HepG2 (cell line): ENCODE measurements at regions not wholly inside any gene's neighbourhood (a gene's known extent, or its start where the extent isn't known, plus 50 kb on each side); places are given as distances from the start of the nearest gene placed in this dataset.

Source experiments
- CTCF ChIP-seq: sonication (generic); formaldehyde crosslinking; IDR thresholded peaks from 2 replicates; pipeline ENCODE4 v1.5.0; 2020; ENCODE audit warnings: mild to moderate bottlenecking, missing genetic modification reagents, moderate library complexity
- EZH2 ChIP-seq: conservative IDR thresholded peaks from 2 replicates; pipeline ENCODE4 v1.6.1; 2012; ENCODE audit warnings: mild to moderate bottlenecking, low read depth, low read length, moderate library complexity
- MAX ChIP-seq: IDR thresholded peaks from 2 replicates; pipeline ENCODE4 v1.6.1; 2012; ENCODE audit warnings: inconsistent platforms
- PAX8 ChIP-seq: sonication (generic); formaldehyde crosslinking; IDR thresholded peaks from 2 replicates; pipeline ENCODE4 v1.8.0; 2022; ENCODE audit warnings: mild to moderate bottlenecking, missing genetic modification reagents, borderline replicate concordance
- PLRG1 ChIP-seq: fragments of 450-650 bp; conservative IDR thresholded peaks from 2 replicates; pipeline ENCODE4 v1.6.1; 2016
- RAD21 ChIP-seq: fragments of 450-650 bp; formaldehyde crosslinking; IDR thresholded peaks from 2 replicates; pipeline ENCODE4 v1.5.0; 2020; ENCODE audit warnings: mild to moderate bottlenecking
- STAT6 ChIP-seq: sonication (generic); formaldehyde crosslinking; IDR thresholded peaks from 2 replicates; pipeline ENCODE4 v1.4.0; 2020; ENCODE audit warnings: missing genetic modification reagents, mild to moderate bottlenecking, borderline replicate concordance
- ZNF142 ChIP-seq: sonication (generic); formaldehyde crosslinking; IDR thresholded peaks from 2 replicates; pipeline ENCODE4 v1.4.0; 2020; ENCODE audit warnings: missing genetic modification reagents
- ZNF225 ChIP-seq: sonication (generic); formaldehyde crosslinking; IDR thresholded peaks from 2 replicates; pipeline ENCODE4 v1.4.0; 2020; ENCODE audit warnings: mild to moderate bottlenecking, missing genetic modification reagents

GRCh38 chr9:87431837-87432236 lies 65.8 kb upstream of the DAPK1 start:
- TF ChIP-seq PAX8 (CRISPR knock-in tag) (no peak), ZNF142 (CRISPR knock-in tag) (no peak), EZH2 (no peak), CTCF (CRISPR knock-in tag) (no peak), PLRG1 (no peak), MAX (no peak), STAT6 (no peak), ZNF225 (CRISPR knock-in tag) (no peak), RAD21 (CRISPR knock-in tag) (no peak)
